HG03066 (cell line): ENCODE measurements at regions not wholly inside any gene's neighbourhood (a gene's known extent, or its start where the extent isn't known, plus 50 kb on each side); places are given as distances from the start of the nearest gene placed in this dataset.

ENCODE experiments used
- ATAC-seq: cut with Tn5 transposase; IDR thresholded peaks from one replicate; pipeline ENCODE4 v1.9.1; 2021; ENCODE audit warnings: low read depth; ENCODE audit not compliant: unreplicated experiment

GRCh38 chr13:94968757-94969086 is 256.4 kb upstream of the SOX21 start:
- ATAC-seq, result no peak

- no peak for ATAC-seq
Measured at GRCh38 chr13:94968040-94968756, 255.9 kb upstream of the SOX21 start.

GRCh38 chr13:94967183-94968039 is 255.1 kb upstream of the SOX21 start:
- ATAC-seq, result no peak

- ATAC-seq, result no peak
Measured at GRCh38 chr13:94966422-94966955, 254.1 kb upstream of the SOX21 start.

GRCh38 chr13:94959626-94960025 is 247.3 kb upstream of the SOX21 start:
- ATAC-seq, result no peak

GRCh38 chr13:94956417-94957110 is 244.2 kb upstream of the SOX21 start:
- ATAC-seq, result no peak

GRCh38 chr13:94952787-94953186 is 240.4 kb upstream of the SOX21 start:
- no peak for ATAC-seq

- no peak for ATAC-seq
Measured at GRCh38 chr13:94950303-94950702, 238.0 kb upstream of the SOX21 start.

GRCh38 chr13:94947965-94948371 is 235.6 kb upstream of the SOX21 start:
- ATAC-seq, result no peak

- ATAC-seq, result no peak
Measured at GRCh38 chr13:94947392-94947791, 235.0 kb upstream of the SOX21 start.

- ATAC-seq, result no peak
Measured at GRCh38 chr13:94946039-94946438, 233.7 kb upstream of the SOX21 start.

GRCh38 chr13:94938124-94938523 is 225.8 kb upstream of the SOX21 start:
- no peak for ATAC-seq

- ATAC-seq, result no peak
Measured at GRCh38 chr13:94936633-94937032, 224.3 kb upstream of the SOX21 start.

GRCh38 chr13:94933936-94934335 is 221.6 kb upstream of the SOX21 start:
- ATAC-seq, result no peak

GRCh38 chr13:94933230-94933751 is 220.9 kb upstream of the SOX21 start:
- no peak for ATAC-seq

- no peak for ATAC-seq
Measured at GRCh38 chr13:94928127-94928775, 215.9 kb upstream of the SOX21 start.

- ATAC-seq, result no peak
Measured at GRCh38 chr13:94925263-94925662, 212.9 kb upstream of the SOX21 start.

- no peak for ATAC-seq
Measured at GRCh38 chr13:94921181-94921580, 208.8 kb upstream of the SOX21 start.

- ATAC-seq, result no peak
Measured at GRCh38 chr13:94920578-94920977, 208.2 kb upstream of the SOX21 start.

- ATAC-seq, result no peak
Measured at GRCh38 chr13:94917824-94918223, 205.5 kb upstream of the SOX21 start.
